ENCODE measurements at regions not wholly inside any gene's neighbourhood (a gene's known extent, or its start where the extent isn't known, plus 50 kb on each side); places are given as distances from the start of the nearest gene placed in this dataset.

DNA sequence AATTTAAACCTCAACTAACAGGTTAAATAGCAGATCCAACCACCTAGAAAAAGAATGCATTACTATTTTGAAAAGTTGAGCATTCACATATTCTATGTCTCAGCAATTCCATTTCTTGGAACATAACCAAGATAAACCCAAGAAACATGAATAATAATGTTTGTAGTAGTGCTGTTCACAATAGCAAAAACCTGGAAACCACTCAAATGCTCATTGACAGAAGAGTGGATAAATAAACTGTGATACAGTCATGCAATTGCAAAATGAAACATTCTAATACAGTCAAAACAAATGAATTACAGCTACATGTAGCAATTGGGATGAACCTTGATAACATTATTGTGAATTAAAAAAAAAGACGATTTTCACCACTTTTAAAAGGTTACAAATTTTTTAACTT, 162.8 kb upstream of the TMEM45B start:
- ChIA-PET SMC1A (ENCODE audit: uncharacterized antibody, unreplicated experiment) (no interaction called here), POLR2A (no interaction called here), RAD21 (ENCODE audit: unreplicated experiment) (no interaction called here), CTCF (interaction anchor here (0.9 kb wide), 1 partner anchor 98 kb away, joined by 3 read pairs; no protein-coding TSS in a partner anchor)
- Histone ChIP-seq H3K9me3 (replicated peaks; ENCODE audit: control insufficient read depth, insufficient read depth, low read length) (no peaks in the 10 kb centered on the region; the same call in 2 of the 3 replicates), H3K9ac (ENCODE audit: control insufficient read depth, insufficient read depth, low read length) (no peak overlapping the region), H3K4me1 (ENCODE audit: control insufficient read depth, insufficient read depth, low read length) (no peaks in the 10 kb centered on the region), H3K4me2 (ENCODE audit: control insufficient read depth, insufficient read depth) (no peak overlapping the region), H2AFZ (ENCODE audit: control insufficient read depth, low read depth, low read length) (no peak overlapping the region), H4K20me1 (ENCODE audit: control insufficient read depth, insufficient read depth) (no peaks in the 10 kb centered on the region), H3K27ac (ENCODE audit: control insufficient read depth, insufficient read depth) (no peak overlapping the region), H3K27me3 (replicated peaks in 1 of 2; ENCODE audit: control insufficient read depth in 2 of 2, insufficient read depth in 2 of 2, low read length in 1 of 2) (no peaks in the 10 kb centered on the region), H3K4me3 (no peak overlapping the region), H3K79me2 (ENCODE audit: control insufficient read depth, insufficient read depth, low read length) (no peaks in the 10 kb centered on the region), H3K36me3 (ENCODE audit: control insufficient read depth in 2 of 2, insufficient read depth in 2 of 2, low read length in 1 of 2) (no peaks in the 10 kb centered on the region)
- in situ Hi-C loops (cut with MboI), result no loop called here
- DNase-seq (ENCODE audit: low read depth, low spot score) (no peak), FAIRE-seq (no peak), ATAC-seq (no peak)
- whole genome bisulfite sequencing (ENCODE audit: insufficient coverage, insufficient replicate concordance, low lambda C conversion rate, missing lambda C conversion rate), result 27% methylated on average over 1 of the region's 1 CpG
- BruUV-seq (replicated peaks), result no TSS peak
- intact Hi-C loops (cut with micrococcal nuclease; ENCODE audit: unreplicated experiment), result no loop called here
- TF ChIP-seq ZSCAN29 (IDR thresholded peaks at IDR 0.05), result no peak

DNA sequence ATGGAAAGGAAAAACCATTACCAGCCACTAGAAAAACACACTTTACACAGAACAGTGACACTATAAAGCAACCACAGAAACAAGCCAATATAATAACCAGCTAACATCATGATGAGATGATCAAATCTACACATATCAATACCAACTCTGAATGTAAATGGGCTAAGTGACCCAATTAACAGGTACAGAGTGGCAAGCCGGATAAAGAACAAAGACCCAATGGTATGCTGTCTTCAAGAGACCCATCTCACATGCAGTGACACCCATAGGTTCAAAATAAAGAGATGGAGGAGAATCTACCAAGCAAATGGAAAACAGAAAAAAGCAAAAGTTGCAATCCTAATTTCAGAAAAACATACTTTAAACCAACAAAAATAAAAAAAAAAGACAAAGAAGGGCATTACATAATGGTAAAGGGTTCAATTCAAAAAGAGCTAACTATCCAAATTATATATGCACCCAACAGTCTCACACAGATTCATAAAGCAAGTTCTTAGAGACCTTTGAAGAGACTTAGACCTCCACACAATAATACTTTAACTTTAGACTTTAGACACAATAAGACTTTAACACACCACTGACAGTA, 160.3 kb upstream of the TMEM45B start:
- ChIA-PET POLR2A (no interaction called here), CTCF (no interaction called here), RAD21 (ENCODE audit: unreplicated experiment) (no interaction called here), SMC1A (ENCODE audit: uncharacterized antibody, unreplicated experiment) (no interaction called here)
- H4K20me1 ChIP-seq (ENCODE audit: control insufficient read depth, insufficient read depth), result no peaks in the 10 kb centered on the region
- WGBS (ENCODE audit: insufficient coverage, insufficient replicate concordance, low lambda C conversion rate, missing lambda C conversion rate), result 0% methylated on average over 1 of the region's 1 CpG
- H2AFZ ChIP-seq (ENCODE audit: control insufficient read depth, low read depth, low read length), result no peak overlapping the region
- intact Hi-C loops (cut with micrococcal nuclease; ENCODE audit: unreplicated experiment), result no loop called here
- no peak overlapping the region for H3K27ac ChIP-seq (ENCODE audit: control insufficient read depth, insufficient read depth)
- no peaks in the 10 kb centered on the region for H3K27me3 ChIP-seq (replicated peaks in 1 of 2; ENCODE audit: control insufficient read depth in 2 of 2, insufficient read depth in 2 of 2, low read length in 1 of 2)
- no peaks in the 10 kb centered on the region for H3K79me2 ChIP-seq (ENCODE audit: control insufficient read depth, insufficient read depth, low read length)
- in situ Hi-C loops (cut with MboI), result no loop called here
- no TSS peak for BruUV-seq (replicated peaks)
- FAIRE-seq (no peak), ATAC-seq (no peak), DNase-seq (ENCODE audit: low read depth, low spot score) (no peak)
- H3K4me2 ChIP-seq (ENCODE audit: control insufficient read depth, insufficient read depth), result no peak overlapping the region
- no peaks in the 10 kb centered on the region; the same call in 2 of the 3 replicates for H3K9me3 ChIP-seq (replicated peaks; ENCODE audit: control insufficient read depth, insufficient read depth, low read length)
- no peaks in the 10 kb centered on the region for H3K4me1 ChIP-seq (ENCODE audit: control insufficient read depth, insufficient read depth, low read length)
- no peaks in the 10 kb centered on the region for H3K36me3 ChIP-seq (ENCODE audit: control insufficient read depth in 2 of 2, insufficient read depth in 2 of 2, low read length in 1 of 2)
- H3K9ac ChIP-seq (ENCODE audit: control insufficient read depth, insufficient read depth, low read length), result no peak overlapping the region
- H3K4me3 ChIP-seq, result no peak overlapping the region
- TF ChIP-seq LARP7 (IDR thresholded peaks at IDR 0.05) (no peak), JUND (IDR thresholded peaks at IDR 0.05; ENCODE audit: low read depth, low read length) (no peak), SIN3A (IDR thresholded peaks at IDR 0.05; ENCODE audit: low read depth, low read length) (no peak), HDGF (IDR thresholded peaks at IDR 0.05) (no peak), KLF5 (IDR thresholded peaks at IDR 0.05; ENCODE audit: partially characterized antibody) (no peak), RAD51 (IDR thresholded peaks at IDR 0.05) (no peak), RCOR1 (conservative IDR thresholded peaks at IDR 0.05; ENCODE audit: low read depth, low read length) (no peak)
- TF ChIP-seq, protein P1, sequence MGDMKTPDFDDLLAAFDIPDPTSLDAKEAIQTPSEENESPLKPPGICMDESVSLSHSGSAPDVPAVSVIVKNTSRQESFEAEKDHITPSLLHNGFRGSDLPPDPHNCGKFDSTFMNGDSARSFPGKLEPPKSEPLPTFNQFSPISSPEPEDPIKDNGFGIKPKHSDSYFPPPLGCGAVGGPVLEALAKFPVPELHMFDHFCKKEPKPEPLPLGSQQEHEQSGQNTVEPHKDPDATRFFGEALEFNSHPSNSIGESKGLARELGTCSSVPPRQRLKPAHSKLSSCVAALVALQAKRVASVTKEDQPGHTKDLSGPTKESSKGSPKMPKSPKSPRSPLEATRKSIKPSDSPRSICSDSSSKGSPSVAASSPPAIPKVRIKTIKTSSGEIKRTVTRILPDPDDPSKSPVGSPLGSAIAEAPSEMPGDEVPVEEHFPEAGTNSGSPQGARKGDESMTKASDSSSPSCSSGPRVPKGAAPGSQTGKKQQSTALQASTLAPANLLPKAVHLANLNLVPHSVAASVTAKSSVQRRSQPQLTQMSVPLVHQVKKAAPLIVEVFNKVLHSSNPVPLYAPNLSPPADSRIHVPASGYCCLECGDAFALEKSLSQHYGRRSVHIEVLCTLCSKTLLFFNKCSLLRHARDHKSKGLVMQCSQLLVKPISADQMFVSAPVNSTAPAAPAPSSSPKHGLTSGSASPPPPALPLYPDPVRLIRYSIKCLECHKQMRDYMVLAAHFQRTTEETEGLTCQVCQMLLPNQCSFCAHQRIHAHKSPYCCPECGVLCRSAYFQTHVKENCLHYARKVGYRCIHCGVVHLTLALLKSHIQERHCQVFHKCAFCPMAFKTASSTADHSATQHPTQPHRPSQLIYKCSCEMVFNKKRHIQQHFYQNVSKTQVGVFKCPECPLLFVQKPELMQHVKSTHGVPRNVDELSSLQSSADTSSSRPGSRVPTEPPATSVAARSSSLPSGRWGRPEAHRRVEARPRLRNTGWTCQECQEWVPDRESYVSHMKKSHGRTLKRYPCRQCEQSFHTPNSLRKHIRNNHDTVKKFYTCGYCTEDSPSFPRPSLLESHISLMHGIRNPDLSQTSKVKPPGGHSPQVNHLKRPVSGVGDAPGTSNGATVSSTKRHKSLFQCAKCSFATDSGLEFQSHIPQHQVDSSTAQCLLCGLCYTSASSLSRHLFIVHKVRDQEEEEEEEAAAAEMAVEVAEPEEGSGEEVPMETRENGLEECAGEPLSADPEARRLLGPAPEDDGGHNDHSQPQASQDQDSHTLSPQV (IDR thresholded peaks at IDR 0.05), result no peak
- TF ChIP-seq, protein P2, sequence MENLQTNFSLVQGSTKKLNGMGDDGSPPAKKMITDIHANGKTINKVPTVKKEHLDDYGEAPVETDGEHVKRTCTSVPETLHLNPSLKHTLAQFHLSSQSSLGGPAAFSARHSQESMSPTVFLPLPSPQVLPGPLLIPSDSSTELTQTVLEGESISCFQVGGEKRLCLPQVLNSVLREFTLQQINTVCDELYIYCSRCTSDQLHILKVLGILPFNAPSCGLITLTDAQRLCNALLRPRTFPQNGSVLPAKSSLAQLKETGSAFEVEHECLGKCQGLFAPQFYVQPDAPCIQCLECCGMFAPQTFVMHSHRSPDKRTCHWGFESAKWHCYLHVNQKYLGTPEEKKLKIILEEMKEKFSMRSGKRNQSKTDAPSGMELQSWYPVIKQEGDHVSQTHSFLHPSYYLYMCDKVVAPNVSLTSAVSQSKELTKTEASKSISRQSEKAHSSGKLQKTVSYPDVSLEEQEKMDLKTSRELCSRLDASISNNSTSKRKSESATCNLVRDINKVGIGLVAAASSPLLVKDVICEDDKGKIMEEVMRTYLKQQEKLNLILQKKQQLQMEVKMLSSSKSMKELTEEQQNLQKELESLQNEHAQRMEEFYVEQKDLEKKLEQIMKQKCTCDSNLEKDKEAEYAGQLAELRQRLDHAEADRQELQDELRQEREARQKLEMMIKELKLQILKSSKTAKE (IDR thresholded peaks at IDR 0.05; ENCODE audit: low read depth, poor library complexity, severe bottlenecking), result no peak
- TF ChIP-seq, protein P3, sequence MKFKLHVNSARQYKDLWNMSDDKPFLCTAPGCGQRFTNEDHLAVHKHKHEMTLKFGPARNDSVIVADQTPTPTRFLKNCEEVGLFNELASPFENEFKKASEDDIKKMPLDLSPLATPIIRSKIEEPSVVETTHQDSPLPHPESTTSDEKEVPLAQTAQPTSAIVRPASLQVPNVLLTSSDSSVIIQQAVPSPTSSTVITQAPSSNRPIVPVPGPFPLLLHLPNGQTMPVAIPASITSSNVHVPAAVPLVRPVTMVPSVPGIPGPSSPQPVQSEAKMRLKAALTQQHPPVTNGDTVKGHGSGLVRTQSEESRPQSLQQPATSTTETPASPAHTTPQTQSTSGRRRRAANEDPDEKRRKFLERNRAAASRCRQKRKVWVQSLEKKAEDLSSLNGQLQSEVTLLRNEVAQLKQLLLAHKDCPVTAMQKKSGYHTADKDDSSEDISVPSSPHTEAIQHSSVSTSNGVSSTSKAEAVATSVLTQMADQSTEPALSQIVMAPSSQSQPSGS (IDR thresholded peaks at IDR 0.05; ENCODE audit: low read length), result no peak
